SK-N-SH treated with all-trans-retinoic acid at 6 μM for 48 hours (cell line): ENCODE measurements at regions not wholly inside any gene's neighbourhood (a gene's known extent, or its start where the extent isn't known, plus 50 kb on each side); places are given as distances from the start of the nearest gene placed in this dataset.

Experiments used
- ATAC-seq: fragments of 200-7000 bp; cut with Tn5 transposase; 3 replicates; pipeline ENCODE4 v1.9.1; 2020; ENCODE audit warnings: mild to moderate bottlenecking, moderate library complexity
- ARNTL ChIP-seq: fragments of 450-650 bp; formaldehyde crosslinking; IDR thresholded peaks from 2 replicates; pipeline ENCODE4 v1.5.0; 2020; ENCODE audit warnings: low read depth, mild to moderate bottlenecking, moderate library complexity, borderline replicate concordance
- BACH2 ChIP-seq: fragments of 250-450 bp; sonication (Bioruptor Pico); IDR thresholded peaks from 2 replicates; pipeline ENCODE4 v1.9.0; 2021; ENCODE audit warnings: mild to moderate bottlenecking, borderline replicate concordance
- CSDC2 ChIP-seq: fragments of 250-450 bp; sonication (Bioruptor Pico); IDR thresholded peaks from 2 replicates; pipeline ENCODE4 v1.5.0; 2020; ENCODE audit warnings: mild to moderate bottlenecking, moderate library complexity
- ESRRG ChIP-seq: fragments of 250-450 bp; sonication (Bioruptor Pico); IDR thresholded peaks from 2 replicates; pipeline ENCODE4 v1.6.1; 2021; ENCODE audit warnings: mild to moderate bottlenecking
- GLIS3 ChIP-seq: fragments of 250-450 bp; sonication (Bioruptor Pico); IDR thresholded peaks from 2 replicates; pipeline ENCODE4 v1.5.0; 2020; ENCODE audit warnings: mild to moderate bottlenecking, moderate library complexity
- ISL1 ChIP-seq: fragments of 250-450 bp; sonication (Bioruptor Pico); IDR thresholded peaks from 2 replicates; pipeline ENCODE4 v2.1.2; 2022; ENCODE audit warnings: mild to moderate bottlenecking, moderate library complexity
- OSR1 ChIP-seq: fragments of 250-450 bp; sonication (Bioruptor Pico); IDR thresholded peaks from 2 replicates; pipeline ENCODE4 v1.8.0; 2022; ENCODE audit warnings: moderate library complexity, mild to moderate bottlenecking, inconsistent platforms
- PPARA ChIP-seq: fragments of 250-450 bp; sonication (Bioruptor Pico); IDR thresholded peaks from 2 replicates; pipeline ENCODE4 v1.5.0; 2020; ENCODE audit warnings: mild to moderate bottlenecking, borderline replicate concordance
- RARB ChIP-seq: fragments of 250-450 bp; sonication (Bioruptor Pico); IDR thresholded peaks from 2 replicates; pipeline ENCODE4 v1.8.0; 2021; ENCODE audit warnings: mild to moderate bottlenecking, moderate library complexity
- TCF4 ChIP-seq: fragments of 250-450 bp; sonication (Bioruptor Pico); IDR thresholded peaks from 2 replicates; pipeline ENCODE4 v1.8.0; 2021; ENCODE audit warnings: mild to moderate bottlenecking, moderate library complexity, borderline replicate concordance
- TOX ChIP-seq: fragments of 250-450 bp; sonication (Bioruptor Pico); IDR thresholded peaks from 2 replicates; pipeline ENCODE4 v1.8.0; 2021; ENCODE audit warnings: mild to moderate bottlenecking, moderate library complexity, borderline replicate concordance
- ZC3H10 ChIP-seq: fragments of 250-450 bp; sonication (Bioruptor Pico); IDR thresholded peaks from 2 replicates; pipeline ENCODE4 v1.5.1; 2021; ENCODE audit warnings: mild to moderate bottlenecking, moderate library complexity
- ZFP3 ChIP-seq: fragments of 250-450 bp; sonication (Bioruptor Pico); IDR thresholded peaks from 2 replicates; pipeline ENCODE4 v1.5.0; 2020; ENCODE audit warnings: mild to moderate bottlenecking, moderate library complexity
- ZFP30 ChIP-seq: fragments of 450-650 bp; formaldehyde crosslinking; IDR thresholded peaks from 2 replicates; pipeline ENCODE4 v1.5.0; 2022; ENCODE audit warnings: mild to moderate bottlenecking, moderate library complexity
- ZNF565 ChIP-seq: fragments of 450-650 bp; formaldehyde crosslinking; conservative IDR thresholded peaks from 2 replicates; pipeline ENCODE4 v1.5.0; 2020; ENCODE audit warnings: low read depth, mild to moderate bottlenecking, moderate library complexity
- ZNF70 ChIP-seq: fragments of 450-650 bp; formaldehyde crosslinking; IDR thresholded peaks from 2 replicates; pipeline ENCODE4 v1.5.0; 2020; ENCODE audit warnings: mild to moderate bottlenecking, moderate library complexity
- ZNF8 ChIP-seq: fragments of 450-650 bp; formaldehyde crosslinking; IDR thresholded peaks from 2 replicates; pipeline ENCODE4 v1.5.0; 2020; ENCODE audit warnings: mild to moderate bottlenecking, moderate library complexity
- TF ChIP-seq, protein P1 (sequence below): fragments of 250-450 bp; sonication (Bioruptor Pico); IDR thresholded peaks from 2 replicates; pipeline ENCODE4 v1.8.0; 2021; ENCODE audit warnings: low read depth, mild to moderate bottlenecking, moderate library complexity, borderline replicate concordance
- TF ChIP-seq, protein P2 (sequence below): fragments of 250-450 bp; sonication (Bioruptor Pico); IDR thresholded peaks from 2 replicates; pipeline ENCODE4 v1.8.0; 2020; ENCODE audit warnings: mild to moderate bottlenecking, moderate library complexity, borderline replicate concordance
- TF ChIP-seq, protein P3 (sequence below): fragments of 250-450 bp; sonication (Bioruptor Pico); IDR thresholded peaks from 2 replicates; pipeline ENCODE4 v1.5.1; 2021; ENCODE audit warnings: mild to moderate bottlenecking, moderate library complexity

DNA sequence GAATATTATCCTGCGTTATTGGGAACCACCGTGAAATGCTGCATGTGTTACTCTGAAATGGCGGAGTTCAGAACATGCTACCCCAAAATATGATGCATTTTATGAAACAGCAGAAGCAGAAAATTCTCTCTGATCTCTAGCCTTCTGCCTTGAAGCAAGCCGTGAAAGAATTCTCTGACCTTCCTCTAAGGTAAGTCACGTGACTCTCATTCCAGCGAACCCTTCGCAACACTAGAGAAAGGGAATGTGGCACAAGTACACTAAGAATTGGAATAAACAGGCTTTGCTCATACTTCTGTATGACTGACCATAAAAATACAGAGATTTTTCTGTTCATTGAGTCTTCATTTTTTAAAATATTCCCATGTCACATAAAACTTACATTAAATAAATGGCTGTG is 805.6 kb upstream of the LRRC4C start:
- TF ChIP-seq ARNTL (no peak), ZFP30 (CRISPR knock-in tag) (no peak)
- TF ChIP-seq, all 23 proteins: peak for 0
- ATAC-seq: no peak

DNA sequence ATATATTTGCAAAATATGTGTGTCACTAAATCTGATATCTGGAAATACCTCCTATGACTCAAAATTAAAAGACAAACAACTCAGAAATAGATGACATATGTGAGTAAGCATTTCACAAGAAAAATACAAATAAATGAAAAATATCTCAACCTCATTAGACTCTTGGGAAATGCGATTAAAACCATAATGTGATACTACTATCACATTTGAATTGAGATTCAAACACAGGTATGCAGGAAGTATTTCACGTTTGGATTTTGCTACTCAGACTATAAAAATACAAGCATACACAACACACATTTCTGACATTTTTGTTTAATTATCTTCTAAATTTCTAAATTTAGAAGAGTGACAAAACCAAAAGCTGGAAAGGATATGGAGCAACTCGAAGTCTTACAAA is 811.9 kb upstream of the LRRC4C start:
- TF ChIP-seq ZFP3 (CRISPR knock-in tag): no peak
- TF ChIP-seq, protein P1, sequence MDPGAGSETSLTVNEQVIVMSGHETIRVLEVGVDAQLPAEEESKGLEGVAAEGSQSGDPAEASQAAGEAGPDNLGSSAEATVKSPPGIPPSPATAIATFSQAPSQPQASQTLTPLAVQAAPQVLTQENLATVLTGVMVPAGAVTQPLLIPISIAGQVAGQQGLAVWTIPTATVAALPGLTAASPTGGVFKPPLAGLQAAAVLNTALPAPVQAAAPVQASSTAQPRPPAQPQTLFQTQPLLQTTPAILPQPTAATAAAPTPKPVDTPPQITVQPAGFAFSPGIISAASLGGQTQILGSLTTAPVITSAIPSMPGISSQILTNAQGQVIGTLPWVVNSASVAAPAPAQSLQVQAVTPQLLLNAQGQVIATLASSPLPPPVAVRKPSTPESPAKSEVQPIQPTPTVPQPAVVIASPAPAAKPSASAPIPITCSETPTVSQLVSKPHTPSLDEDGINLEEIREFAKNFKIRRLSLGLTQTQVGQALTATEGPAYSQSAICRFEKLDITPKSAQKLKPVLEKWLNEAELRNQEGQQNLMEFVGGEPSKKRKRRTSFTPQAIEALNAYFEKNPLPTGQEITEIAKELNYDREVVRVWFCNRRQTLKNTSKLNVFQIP: no peak
- no peak for TF ChIP-seq GLIS3 (CRISPR knock-in tag)
- no peak for TF ChIP-seq ZNF565 (CRISPR knock-in tag)
- TF ChIP-seq BACH2: no peak
- TF ChIP-seq ISL1: no peak
- no peak for TF ChIP-seq OSR1 (CRISPR knock-in tag)
- no peak for TF ChIP-seq CSDC2 (CRISPR knock-in tag)
- TF ChIP-seq RARB (CRISPR knock-in tag): no peak
- TF ChIP-seq, protein P2, sequence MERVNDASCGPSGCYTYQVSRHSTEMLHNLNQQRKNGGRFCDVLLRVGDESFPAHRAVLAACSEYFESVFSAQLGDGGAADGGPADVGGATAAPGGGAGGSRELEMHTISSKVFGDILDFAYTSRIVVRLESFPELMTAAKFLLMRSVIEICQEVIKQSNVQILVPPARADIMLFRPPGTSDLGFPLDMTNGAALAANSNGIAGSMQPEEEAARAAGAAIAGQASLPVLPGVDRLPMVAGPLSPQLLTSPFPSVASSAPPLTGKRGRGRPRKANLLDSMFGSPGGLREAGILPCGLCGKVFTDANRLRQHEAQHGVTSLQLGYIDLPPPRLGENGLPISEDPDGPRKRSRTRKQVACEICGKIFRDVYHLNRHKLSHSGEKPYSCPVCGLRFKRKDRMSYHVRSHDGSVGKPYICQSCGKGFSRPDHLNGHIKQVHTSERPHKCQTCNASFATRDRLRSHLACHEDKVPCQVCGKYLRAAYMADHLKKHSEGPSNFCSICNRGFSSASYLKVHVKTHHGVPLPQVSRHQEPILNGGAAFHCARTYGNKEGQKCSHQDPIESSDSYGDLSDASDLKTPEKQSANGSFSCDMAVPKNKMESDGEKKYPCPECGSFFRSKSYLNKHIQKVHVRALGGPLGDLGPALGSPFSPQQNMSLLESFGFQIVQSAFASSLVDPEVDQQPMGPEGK: no peak
- TF ChIP-seq, all 23 proteins: peak for 0
- ATAC-seq: no peak

DNA sequence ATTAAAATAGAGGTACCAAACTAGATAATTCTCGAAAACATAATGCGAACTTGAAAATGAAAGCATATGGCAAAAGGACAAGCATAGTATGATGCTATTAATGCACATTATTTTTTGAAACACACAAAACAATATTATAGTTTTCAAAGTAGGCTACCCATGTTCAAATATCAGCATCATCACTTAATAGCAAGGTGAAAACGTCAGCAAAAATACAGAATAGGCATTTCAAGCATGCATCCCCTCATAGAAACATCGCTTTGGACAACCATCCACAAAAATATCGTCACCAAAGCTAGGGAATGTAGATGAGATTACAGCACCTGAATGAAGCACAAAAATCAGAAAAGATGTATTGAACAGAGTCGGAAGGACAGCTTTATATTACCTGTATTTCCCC is 814.5 kb upstream of the LRRC4C start:
- TF ChIP-seq ZNF8 (CRISPR knock-in tag) (no peak), TCF4 (CRISPR knock-in tag) (no peak), BACH2 (no peak), ZFP3 (CRISPR knock-in tag) (no peak), ARNTL (no peak), CSDC2 (CRISPR knock-in tag) (no peak), ZC3H10 (CRISPR knock-in tag) (no peak), TOX (CRISPR knock-in tag) (no peak), ESRRG (no peak), ZFP30 (CRISPR knock-in tag) (no peak), ISL1 (no peak), ZNF70 (no peak), OSR1 (CRISPR knock-in tag) (no peak)
- TF ChIP-seq, protein P2: no peak
- TF ChIP-seq, protein P3, sequence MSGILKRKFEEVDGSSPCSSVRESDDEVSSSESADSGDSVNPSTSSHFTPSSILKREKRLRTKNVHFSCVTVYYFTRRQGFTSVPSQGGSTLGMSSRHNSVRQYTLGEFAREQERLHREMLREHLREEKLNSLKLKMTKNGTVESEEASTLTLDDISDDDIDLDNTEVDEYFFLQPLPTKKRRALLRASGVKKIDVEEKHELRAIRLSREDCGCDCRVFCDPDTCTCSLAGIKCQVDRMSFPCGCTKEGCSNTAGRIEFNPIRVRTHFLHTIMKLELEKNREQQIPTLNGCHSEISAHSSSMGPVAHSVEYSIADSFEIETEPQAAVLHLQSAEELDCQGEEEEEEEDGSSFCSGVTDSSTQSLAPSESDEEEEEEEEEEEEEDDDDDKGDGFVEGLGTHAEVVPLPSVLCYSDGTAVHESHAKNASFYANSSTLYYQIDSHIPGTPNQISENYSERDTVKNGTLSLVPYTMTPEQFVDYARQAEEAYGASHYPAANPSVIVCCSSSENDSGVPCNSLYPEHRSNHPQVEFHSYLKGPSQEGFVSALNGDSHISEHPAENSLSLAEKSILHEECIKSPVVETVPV (CRISPR knock-in tag): no peak
- ATAC-seq: no peak

DNA sequence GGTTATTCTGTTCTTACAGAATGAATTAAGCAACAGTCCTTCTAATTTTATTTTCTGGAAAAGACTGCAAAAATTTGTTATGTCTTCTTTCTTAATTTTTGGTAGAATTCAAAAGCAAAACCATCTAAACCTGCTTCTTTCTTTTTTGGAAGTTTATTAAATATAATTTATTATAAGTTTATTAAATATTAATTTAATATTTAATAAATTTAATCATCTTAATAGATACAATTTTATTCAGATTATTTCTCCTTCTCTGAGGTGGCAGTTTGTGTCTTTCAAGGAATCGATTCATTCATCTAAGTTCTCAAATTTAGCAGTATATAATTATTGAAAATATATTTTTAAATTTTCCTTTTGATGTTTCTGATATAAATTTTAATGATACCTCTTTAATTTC is 837.5 kb upstream of the LRRC4C start:
- no peak for ATAC-seq
- TF ChIP-seq TCF4 (CRISPR knock-in tag) (no peak), ZC3H10 (CRISPR knock-in tag) (no peak), ZFP3 (CRISPR knock-in tag) (no peak)
- TF ChIP-seq, protein P2: no peak

DNA sequence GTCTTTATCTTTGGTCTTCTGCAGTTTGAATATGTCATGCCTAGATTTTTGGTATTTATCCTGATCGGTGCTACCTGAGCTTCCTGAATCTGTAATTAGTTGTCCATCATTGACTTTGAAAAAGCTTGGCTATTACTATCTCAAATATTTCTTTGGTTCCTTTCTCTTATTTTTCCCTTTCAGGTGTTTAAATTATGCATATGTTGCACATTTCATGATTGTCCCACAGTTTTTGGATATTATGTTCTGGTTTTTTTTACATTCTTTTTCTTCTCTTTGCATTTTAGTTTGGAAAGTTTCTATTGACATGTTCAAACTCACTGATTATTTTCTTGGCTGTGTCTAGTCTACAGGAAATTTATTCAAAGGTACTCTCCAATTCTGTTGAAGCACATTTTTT is 840.3 kb upstream of the LRRC4C start:
- TF ChIP-seq PPARA (CRISPR knock-in tag) (no peak), ZNF70 (no peak), GLIS3 (CRISPR knock-in tag) (no peak), ZFP30 (CRISPR knock-in tag) (no peak), ARNTL (no peak), CSDC2 (CRISPR knock-in tag) (no peak)
- TF ChIP-seq, protein P3 (CRISPR knock-in tag): no peak
- TF ChIP-seq, protein P2: no peak
- no peak for ATAC-seq
